HAP-1 (cell line): ENCODE measurements at regions not wholly inside any gene's neighbourhood (a gene's known extent, or its start where the extent isn't known, plus 50 kb on each side); places are given as distances from the start of the nearest gene placed in this dataset.

Experiments used
- DNase-seq, 2 experiments: peaks; one replicate each; pipeline ENCODE4 v3.0.0-alpha.2; 2016 to 2020; ENCODE audit warnings: low spot score in 2 of 2
- H3K27me3 ChIP-seq: fragments of 250-450 bp; sonication (Bioruptor Pico); 2 replicates; pipeline ENCODE4 v1.5.1; 2020; ENCODE audit warnings: low read depth, mild to moderate bottlenecking, moderate library complexity
- H3K36me3 ChIP-seq: fragments of 250-450 bp; sonication (Bioruptor Pico); replicated peaks from 2 replicates; pipeline ENCODE4 v1.5.1; 2020; ENCODE audit warnings: mild to moderate bottlenecking
- H3K4me1 ChIP-seq: fragments of 250-450 bp; sonication (Bioruptor Pico); 2 replicates; pipeline ENCODE4 v1.5.1; 2020; ENCODE audit warnings: mild to moderate bottlenecking
- H3K4me3 ChIP-seq: fragments of 250-450 bp; sonication (Bioruptor Pico); 2 replicates; pipeline ENCODE4 v1.5.1; 2020; ENCODE audit warnings: mild to moderate bottlenecking, moderate library complexity
- H3K9me3 ChIP-seq: fragments of 250-450 bp; sonication (Bioruptor Pico); 2 replicates; pipeline ENCODE4 v1.5.1; 2020; ENCODE audit warnings: mild to moderate bottlenecking, moderate library complexity
- in situ Hi-C: fragments of 300-500 bp; cut with MboI; formaldehyde crosslinking; loops from 3 replicates; pipeline ENCODE4 v1.14.3; 2020; ENCODE audit warnings: low sequenced_read_pairs, inconsistent platforms, mixed read lengths

- in situ Hi-C loops: no loop called here
- no peak for DNase-seq
- Histone ChIP-seq H3K9me3 (no peaks in the 10 kb centered on the region), H3K36me3 (no peaks in the 10 kb centered on the region), H3K27me3 (no peaks in the 10 kb centered on the region), H3K4me3 (no peak overlapping the region), H3K4me1 (peaks cover 5% of the 10 kb centered on the region)
These were observed 193.4 kb upstream of the NRXN1 start for GRCh38 chr2:51225377-51225776.

- Histone ChIP-seq H3K4me3 (no peak overlapping the region), H3K27me3 (no peaks in the 10 kb centered on the region), H3K9me3 (no peaks in the 10 kb centered on the region), H3K36me3 (no peaks in the 10 kb centered on the region), H3K4me1 (peaks cover 8% of the 10 kb centered on the region)
- in situ Hi-C loops: no loop called here
- no peak for DNase-seq
These were observed 192.9 kb upstream of the NRXN1 start for GRCh38 chr2:51224790-51225189.

GRCh38 chr2:51222106-51222505 lies 190.2 kb upstream of the NRXN1 start:
- Histone ChIP-seq H3K9me3 (no peaks in the 10 kb centered on the region), H3K4me1 (peaks cover 11% of the 10 kb centered on the region), H3K4me3 (no peak overlapping the region), H3K27me3 (no peaks in the 10 kb centered on the region), H3K36me3 (no peaks in the 10 kb centered on the region)
- in situ Hi-C loops: no loop called here
- DNase-seq: no peak

GRCh38 chr2:51220606-51221005 lies 188.7 kb upstream of the NRXN1 start:
- in situ Hi-C loops: no loop called here
- Histone ChIP-seq H3K27me3 (no peaks in the 10 kb centered on the region), H3K4me3 (no peak overlapping the region), H3K4me1 (peaks cover 11% of the 10 kb centered on the region), H3K36me3 (no peaks in the 10 kb centered on the region), H3K9me3 (no peaks in the 10 kb centered on the region)
- no peak for DNase-seq

- H3K27me3 ChIP-seq: no peaks in the 10 kb centered on the region
- no peak overlapping the region for H3K4me3 ChIP-seq
- H3K9me3 ChIP-seq: no peaks in the 10 kb centered on the region
- in situ Hi-C loops: no loop called here
- H3K36me3 ChIP-seq: no peaks in the 10 kb centered on the region
- no peak for DNase-seq
- H3K4me1 ChIP-seq: peaks cover 11% of the 10 kb centered on the region
These were observed 188.1 kb upstream of the NRXN1 start for GRCh38 chr2:51220080-51220479.

DNA sequence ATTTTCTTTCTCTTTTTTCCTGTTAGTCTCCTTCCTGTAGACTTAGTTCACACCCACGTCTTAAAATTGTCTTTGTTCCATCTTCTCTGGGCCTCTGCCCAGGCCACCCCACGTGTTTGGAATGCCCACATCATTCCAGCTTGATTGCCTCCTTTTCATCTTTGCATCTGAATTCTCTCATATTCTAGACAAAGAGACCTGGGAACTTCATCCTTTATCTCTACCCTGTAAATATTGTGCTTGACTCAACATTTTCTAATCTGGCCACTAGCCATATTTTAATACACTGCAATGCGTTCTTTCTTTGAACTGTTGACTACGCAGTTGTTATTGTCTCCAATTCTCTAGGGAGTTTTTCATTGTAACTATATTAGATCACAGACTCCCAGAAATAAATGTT lies 187.5 kb upstream of the NRXN1 start:
- in situ Hi-C loops: no loop called here
- H3K27me3 ChIP-seq: no peaks in the 10 kb centered on the region
- no peak overlapping the region for H3K4me3 ChIP-seq
- H3K36me3 ChIP-seq: no peaks in the 10 kb centered on the region
- peaks cover 11% of the 10 kb centered on the region for H3K4me1 ChIP-seq
- H3K9me3 ChIP-seq: no peaks in the 10 kb centered on the region
- DNase-seq: peak; percentile 20 to 43

DNA sequence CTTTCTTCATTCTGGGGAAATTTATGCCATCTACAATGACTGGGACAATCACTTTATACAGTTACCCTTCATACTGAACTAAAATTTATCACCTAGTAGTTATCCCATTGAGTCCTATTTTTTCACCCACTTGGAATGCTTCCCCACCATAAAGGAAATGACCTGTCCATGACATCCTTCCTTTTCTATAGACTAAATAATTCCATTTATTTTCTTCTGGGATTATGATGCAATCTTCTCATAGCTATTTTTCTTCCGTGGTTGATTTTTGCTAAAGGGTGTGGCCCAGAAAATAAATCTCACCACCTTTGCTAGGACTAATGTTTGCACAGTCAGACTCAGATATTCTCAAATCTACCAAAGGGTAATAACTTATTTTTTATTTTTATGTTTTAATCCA lies 186.1 kb upstream of the NRXN1 start:
- H3K27me3 ChIP-seq: no peaks in the 10 kb centered on the region
- DNase-seq: no peak
- peaks cover 11% of the 10 kb centered on the region for H3K4me1 ChIP-seq
- no peak overlapping the region for H3K4me3 ChIP-seq
- in situ Hi-C loops: no loop called here
- H3K36me3 ChIP-seq: no peaks in the 10 kb centered on the region
- H3K9me3 ChIP-seq: no peaks in the 10 kb centered on the region

- Histone ChIP-seq H3K36me3 (no peaks in the 10 kb centered on the region), H3K27me3 (no peaks in the 10 kb centered on the region), H3K9me3 (no peaks in the 10 kb centered on the region), H3K4me1 (no peaks in the 10 kb centered on the region), H3K4me3 (no peak overlapping the region)
- in situ Hi-C loops: no loop called here
- DNase-seq: no peak
These were observed 181.9 kb upstream of the NRXN1 start for GRCh38 chr2:51213826-51214225.

GRCh38 chr2:51212374-51212773 lies 180.4 kb upstream of the NRXN1 start:
- Histone ChIP-seq H3K27me3 (no peaks in the 10 kb centered on the region), H3K9me3 (no peaks in the 10 kb centered on the region), H3K4me1 (no peaks in the 10 kb centered on the region), H3K4me3 (no peak overlapping the region), H3K36me3 (no peaks in the 10 kb centered on the region)
- DNase-seq: no peak
- in situ Hi-C loops: no loop called here

DNA sequence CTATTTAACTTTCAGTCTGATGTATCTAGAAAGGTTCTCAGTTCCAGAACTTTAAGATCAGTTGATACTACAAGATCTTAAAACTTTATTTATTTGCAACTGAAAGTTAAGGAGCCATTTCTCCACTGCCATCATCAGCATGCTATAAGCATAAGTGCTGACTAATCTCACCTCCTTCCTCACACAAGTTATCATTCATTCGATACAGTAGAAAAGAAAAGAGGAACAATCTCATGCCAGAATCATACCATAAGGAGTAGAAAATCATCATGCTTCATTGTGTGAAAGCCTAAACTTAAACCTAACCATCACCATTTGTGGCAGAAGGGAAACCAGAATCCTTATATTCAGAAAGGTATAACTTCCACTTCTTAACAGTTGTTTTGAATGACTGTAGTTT lies 176.6 kb upstream of the NRXN1 start:
- no peak for DNase-seq
- Histone ChIP-seq H3K4me1 (no peaks in the 10 kb centered on the region), H3K36me3 (no peaks in the 10 kb centered on the region), H3K9me3 (no peaks in the 10 kb centered on the region), H3K27me3 (no peaks in the 10 kb centered on the region), H3K4me3 (no peak overlapping the region)
- in situ Hi-C loops: no loop called here

DNA sequence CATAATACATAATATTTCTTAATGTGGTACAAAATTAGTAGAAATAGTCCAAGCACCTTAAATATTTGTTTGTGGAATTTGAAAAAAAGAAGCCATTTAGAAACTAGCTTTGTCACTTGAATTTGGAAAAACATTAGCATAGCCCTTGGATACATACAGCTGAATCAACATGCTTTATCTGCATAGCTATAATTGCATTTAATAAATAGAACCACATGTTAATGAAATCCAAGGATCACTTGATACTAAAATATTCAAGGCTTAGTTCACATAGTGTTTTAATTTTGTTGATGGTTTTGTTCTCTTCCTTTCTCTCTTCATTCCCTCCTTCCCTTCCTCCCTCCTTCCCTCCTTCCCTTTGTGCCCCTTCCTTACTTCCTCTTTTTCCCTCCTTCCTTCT lies 169.4 kb upstream of the NRXN1 start:
- no peak for DNase-seq
- Histone ChIP-seq H3K27me3 (no peaks in the 10 kb centered on the region), H3K36me3 (no peaks in the 10 kb centered on the region), H3K4me3 (no peak overlapping the region), H3K9me3 (no peaks in the 10 kb centered on the region), H3K4me1 (no peaks in the 10 kb centered on the region)
- in situ Hi-C loops: no loop called here

GRCh38 chr2:51194656-51195055 lies 162.7 kb upstream of the NRXN1 start:
- Histone ChIP-seq H3K4me3 (no peak overlapping the region), H3K4me1 (no peaks in the 10 kb centered on the region), H3K36me3 (no peaks in the 10 kb centered on the region), H3K27me3 (no peaks in the 10 kb centered on the region), H3K9me3 (no peaks in the 10 kb centered on the region)
- DNase-seq: no peak
- in situ Hi-C loops: no loop called here

GRCh38 chr2:51170273-51170672 lies 138.3 kb upstream of the NRXN1 start:
- in situ Hi-C loops: no loop called here
- no peaks in the 10 kb centered on the region for H3K36me3 ChIP-seq

GRCh38 chr2:51165534-51166260 lies 133.8 kb upstream of the NRXN1 start:
- no peak for DNase-seq
- in situ Hi-C loops: no loop called here
- no peaks in the 10 kb centered on the region for H3K36me3 ChIP-seq
- H3K4me1 ChIP-seq: no peaks in the 10 kb centered on the region
- H3K4me3 ChIP-seq: no peak overlapping the region
- H3K9me3 ChIP-seq: no peaks in the 10 kb centered on the region
- H3K27me3 ChIP-seq: no peaks in the 10 kb centered on the region

More at GRCh38 chr2:51170273-51170672, 138.3 kb upstream of the NRXN1 start:
- H3K4me3 ChIP-seq: no peak overlapping the region
- no peaks in the 10 kb centered on the region for H3K4me1 ChIP-seq
- DNase-seq: peak in 1 of 2 experiments; percentile 28
- no peaks in the 10 kb centered on the region for H3K27me3 ChIP-seq
- no peaks in the 10 kb centered on the region for H3K9me3 ChIP-seq

DNA sequence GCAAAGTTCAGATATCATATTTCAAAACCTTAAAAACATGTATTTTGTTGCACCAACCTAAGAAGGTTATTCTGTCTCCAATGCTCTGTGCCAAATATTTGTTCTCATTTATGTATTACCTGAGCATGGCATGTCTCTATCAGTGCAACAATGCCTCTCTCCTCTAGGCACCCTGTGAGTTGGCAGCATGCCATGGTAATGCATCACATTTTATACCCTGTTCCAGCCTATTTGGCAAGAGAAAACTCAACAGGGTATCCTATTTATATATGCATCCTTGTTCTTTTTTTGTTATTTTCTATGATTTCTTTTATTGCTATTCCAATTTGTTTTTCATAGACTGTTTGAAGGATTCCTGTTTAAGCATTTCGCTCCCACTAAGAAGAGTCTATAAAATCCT lies 126.3 kb upstream of the NRXN1 start:
- no peak for DNase-seq
- H3K4me3 ChIP-seq: no peak overlapping the region
- no peaks in the 10 kb centered on the region for H3K27me3 ChIP-seq
- in situ Hi-C loops: no loop called here
- no peaks in the 10 kb centered on the region for H3K36me3 ChIP-seq
- H3K9me3 ChIP-seq: no peaks in the 10 kb centered on the region
- H3K4me1 ChIP-seq: no peaks in the 10 kb centered on the region
